ENCODE measurements at regions not wholly inside any gene's neighbourhood (a gene's known extent, or its start where the extent isn't known, plus 50 kb on each side); places are given as distances from the start of the nearest gene placed in this dataset.

DNA sequence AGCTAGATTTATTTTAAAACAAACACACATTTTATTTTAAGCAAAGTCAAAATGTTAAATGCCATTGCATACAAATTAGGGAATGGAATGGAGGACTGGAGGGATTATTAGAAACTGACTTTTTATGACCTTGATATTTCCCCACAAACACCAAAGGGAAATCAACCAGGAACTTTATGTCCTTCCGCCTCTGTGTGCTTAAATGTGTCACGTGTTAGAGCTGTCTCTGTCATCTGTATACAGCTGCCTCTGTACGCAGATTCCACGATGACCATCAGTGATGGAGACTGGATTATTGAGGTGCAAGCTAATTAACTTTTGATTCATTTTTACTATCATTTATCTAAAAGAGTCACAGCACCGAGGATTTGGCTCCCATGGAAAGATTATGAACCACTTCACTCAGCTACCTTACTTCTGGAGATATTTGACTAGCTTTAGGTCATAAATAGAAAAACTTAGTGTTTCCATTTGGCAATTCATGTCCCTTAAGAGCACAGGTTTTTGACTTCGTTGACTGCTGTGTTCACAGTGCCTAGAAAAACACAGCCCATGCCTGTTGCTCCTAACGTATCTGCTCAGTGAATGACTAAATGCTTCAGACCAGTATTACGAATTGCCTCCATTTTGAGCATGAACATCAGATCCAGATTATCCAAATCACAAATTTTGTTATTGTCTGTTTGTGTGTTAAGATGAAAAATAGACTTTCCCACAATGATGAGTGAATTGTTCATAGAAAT, 1048.1 kb downstream of the MCTP2 start:
- no peak for TF ChIP-seq TAF1 (IDR thresholded peaks at IDR 0.05; ENCODE audit: low read depth, low read length)
- no peak for TF ChIP-seq ZNF274 (IDR thresholded peaks at IDR 0.05; ENCODE audit: borderline replicate concordance, extremely low read depth, low read length)
- no peak for TF ChIP-seq SUZ12 (IDR thresholded peaks at IDR 0.05; ENCODE audit: low read length)
- no peak for TF ChIP-seq PHF8 (conservative IDR thresholded peaks at IDR 0.05; ENCODE audit: low read depth, low read length)
- no peak for TF ChIP-seq SAP30 (IDR thresholded peaks at IDR 0.05; ENCODE audit: insufficient read depth, insufficient replicate concordance, low read length)
- TF ChIP-seq RFX5 (IDR thresholded peaks at IDR 0.05; ENCODE audit: borderline replicate concordance, low read depth, low read length) = no peak
- no peak for TF ChIP-seq EZH2 (IDR thresholded peaks at IDR 0.05; ENCODE audit: low read depth, low read length, severe bottlenecking)
- TF ChIP-seq POLR2A (IDR thresholded peaks at IDR 0.05; ENCODE audit: control extremely low read depth in 1 of 2, low read depth in 2 of 2, low read length in 2 of 2) = no peak
- TF ChIP-seq CEBPB (IDR thresholded peaks at IDR 0.05; ENCODE audit: low read depth, low read length) = no peak
- Histone ChIP-seq H3K36me3 (ENCODE audit: control insufficient read depth in 2 of 4, insufficient read depth in 4 of 4, low read length in 3 of 4) (no peaks in the 10 kb centered on the region), H3K23ac (ENCODE audit: insufficient read length) (no peak overlapping the region), H3K23me2 (ENCODE audit: low read depth, low read length) (no peaks in the 10 kb centered on the region), H2BK15ac (ENCODE audit: low read length) (no peak overlapping the region), H4K5ac (ENCODE audit: insufficient read length, low read depth, low read length) (no peak overlapping the region), H2AK5ac (ENCODE audit: low read depth, low read length) (no peak overlapping the region), H2BK20ac (ENCODE audit: low read length) (no peak overlapping the region), H2BK120ac (replicated peaks; ENCODE audit: low read depth, low read length) (no peak overlapping the region), H3K27me3 (replicated peaks in 1 of 4; ENCODE audit: control insufficient read depth in 3 of 4, extremely low read depth in 1 of 4, insufficient read depth in 3 of 4, low read length in 3 of 4) (peaks cover 0 to 1% (median 0%) of the 10 kb centered on the region in 4 experiments; a peak in 1 of 7 replicates), H2BK5ac (ENCODE audit: low read depth, low read length) (no peak overlapping the region), H3K14ac (ENCODE audit: insufficient read length) (no peak overlapping the region), H3K4me2 (ENCODE audit: insufficient read depth in 1 of 2, low read depth in 2 of 2, low read length in 2 of 2) (no peak overlapping the region), H3K79me1 (ENCODE audit: low read depth, low read length) (no peaks in the 10 kb centered on the region), H3K9me3 (ENCODE audit: insufficient read depth in 2 of 2, low read depth in 1 of 2, low read length in 1 of 2) (no peaks in the 10 kb centered on the region), H3K27ac (ENCODE audit: low read depth, low read length) (no peak overlapping the region), H3K4ac (replicated peaks; ENCODE audit: insufficient read length, low read depth, low read length) (no peak overlapping the region), H3K18ac (ENCODE audit: extremely low read depth, low read length) (no peak overlapping the region), H4K8ac (ENCODE audit: extremely low read depth, insufficient read depth, low read length) (no peak overlapping the region), H2AFZ (ENCODE audit: low read length) (no peak overlapping the region), H3K4me1 (replicated peaks in 1 of 4; ENCODE audit: control insufficient read depth in 3 of 4, insufficient read depth in 4 of 4, low read length in 3 of 4) (no peaks in the 10 kb centered on the region; a peak in 2 of 7 replicates), H4K91ac (replicated peaks; ENCODE audit: insufficient read length, low read length) (no peak overlapping the region), H3K4me3 (ENCODE audit: extremely low read depth in 1 of 4, insufficient read depth in 2 of 4, low read depth in 3 of 4, low read length in 4 of 4) (no peak overlapping the region), H3K9ac (replicated peaks in 1 of 4; ENCODE audit: extremely low read depth in 1 of 4, low read depth in 3 of 4, low read length in 3 of 4) (no peak overlapping the region), H3K56ac (replicated peaks; ENCODE audit: insufficient read length, low read depth, low read length) (no peak overlapping the region), H3K79me2 (ENCODE audit: control insufficient read depth in 1 of 2, insufficient read depth in 2 of 2, low read length in 2 of 2) (no peaks in the 10 kb centered on the region), H4K20me1 (replicated peaks in 1 of 2; ENCODE audit: control insufficient read depth in 1 of 2, insufficient read depth in 2 of 2, low read length in 2 of 2) (no peaks in the 10 kb centered on the region), H2BK12ac (ENCODE audit: low read depth, low read length) (no peak overlapping the region)
- FAIRE-seq (no peak), DNase-seq (ENCODE audit: low read depth in 1 of 2, low spot score in 2 of 2) (no peak)
- 91% methylated on average over 8 of the region's 8 CpGs; no CpG with 5 or more reads in 1 of the 2 experiments for WGBS, 2 experiments (ENCODE audit: extremely low coverage in 1 of 2, insufficient coverage in 1 of 2, insufficient read length in 1 of 2, insufficient replicate concordance in 2 of 2, low coverage in 1 of 2, low lambda C conversion rate in 2 of 2, missing lambda C conversion rate in 1 of 2)
- POLR2A ChIA-PET (ENCODE audit: partially characterized antibody) = no interaction called here
- CTCF ChIA-PET (ENCODE audit: partially characterized antibody) = interaction anchor here (1.2 kb wide), 1 partner anchor 14 kb away, joined by 3 read pairs; no protein-coding TSS in a partner anchor

All from H1 (cell line).